ENCODE measurements at regions not wholly inside any gene's neighbourhood (a gene's known extent, or its start where the extent isn't known, plus 50 kb on each side); places are given as distances from the start of the nearest gene placed in this dataset.

GRCh38 chr6:141326925-141327324 lies 805.8 kb upstream of the GJE1 start:
- TF ChIP-seq CTCF (IDR thresholded peaks at IDR 0.05; ENCODE audit: poor library complexity) (no peak), EZH2 (IDR thresholded peaks at IDR 0.05; ENCODE audit: borderline replicate concordance) (no peak)

All from hepatocyte (in vitro differentiated cells).